HepG2 (cell line): ENCODE measurements at regions not wholly inside any gene's neighbourhood (a gene's known extent, or its start where the extent isn't known, plus 50 kb on each side); places are given as distances from the start of the nearest gene placed in this dataset.
A peak's percentile ranks its signal among the peaks of the same experiment; 100 is the strongest.

Source experiments
- ATAC-seq: fragments of 200-7000 bp; cut with Tn5 transposase; 3 replicates; pipeline ENCODE4 v1.9.1; 2020; ENCODE audit warnings: mild to moderate bottlenecking, moderate library complexity
- BruUV-seq: library from RNA; stranded (reverse); fragments of 400-500 nt; replicated peaks from 2 replicates; lab custom pipeline; 2021; lab: Mats Ljungman, UMichigan
- CTCF ChIA-PET: fragments of 300-600 bp; formaldehyde crosslinking; extraction: SDS; loops from one replicate; lab custom pipeline; 2021; ENCODE audit warnings: low total read pairs, inconsistent platforms, low intra/inter-chr PET ratio; lab: Yijun Ruan, JAX
- POLR2A ChIA-PET: fragments of 350-600 bp; sonication (Branson Sonifier 250); formaldehyde crosslinking; loops from one replicate; lab custom pipeline; 2020; ENCODE audit warnings: antibody characterized with exemption, inconsistent platforms; lab: Yijun Ruan, JAX
- DNase-seq: peaks from one replicate; pipeline ENCODE4 v3.0.0-alpha.2; 2015; ENCODE audit warnings: low spot score
- FAIRE-seq: peaks from 3 replicates; lab custom pipeline; 2011; peaks lifted over from hg19 to GRCh38; lab: Jason Lieb, UNC
- H2AFZ ChIP-seq: one replicate; pipeline ENCODE4 v1.6.1; 2011; ENCODE audit warnings: low read length, inconsistent platforms
- H3K27ac ChIP-seq: fragments of 300-600 bp; 3 replicates; pipeline ENCODE4 v1.8.0; 2011; ENCODE audit warnings: mixed run types, mild to moderate bottlenecking, mixed read lengths, low read length, inconsistent platforms; ENCODE audit not compliant: insufficient read depth; ENCODE audit errors: extremely low read length
- H3K27me3 ChIP-seq, 2 experiments: fragments of 200-600 bp in 1 of 2; 2 replicates in 1 of 2; 3 replicates in 1 of 2; pipeline versions ENCODE4 v1.6.0 to v1.8.0; 2011; ENCODE audit warnings: low read length in 2 of 2, mild to moderate bottlenecking in 2 of 2, moderate library complexity in 2 of 2, inconsistent platforms in 1 of 2; ENCODE audit not compliant: insufficient read depth in 2 of 2, control insufficient read depth in 1 of 2
- H3K36me3 ChIP-seq, 2 experiments: fragments of 200-600 bp in 1 of 2; replicated peaks in 1 of 2; 2 replicates in 1 of 2; 3 replicates in 1 of 2; pipeline versions ENCODE4 v1.5.1 to v1.8.0; 2011; ENCODE audit warnings: low read length in 2 of 2, inconsistent platforms in 1 of 2; ENCODE audit not compliant: insufficient read depth in 2 of 2, control insufficient read depth in 1 of 2
- H3K4me1 ChIP-seq: 2 replicates; pipeline ENCODE4 v1.5.1; 2012; ENCODE audit warnings: low read length, inconsistent platforms; ENCODE audit not compliant: insufficient read depth
- H3K4me2 ChIP-seq: 2 replicates; pipeline ENCODE4 v1.6.0; 2011; ENCODE audit warnings: low read depth, low read length, inconsistent platforms
- H3K4me3 ChIP-seq, 3 experiments: fragments of 200-600 bp in 1 of 3; sonication (generic), shearing (Covaris generic) in 1 of 3; replicated peaks in 1 of 3; 2 replicates each; pipeline ENCODE4 v1.5.1; 2011 to 2016; ENCODE audit warnings: low read length in 3 of 3, inconsistent platforms in 2 of 3, low read depth in 2 of 3, mild to moderate bottlenecking in 2 of 3, control low read depth in 1 of 3, mixed read lengths in 1 of 3; ENCODE audit not compliant: insufficient read depth in 1 of 3
- H3K79me2 ChIP-seq: one replicate; pipeline ENCODE4 v1.6.1; 2011; ENCODE audit warnings: low read length, inconsistent platforms; ENCODE audit not compliant: insufficient read depth
- H3K9ac ChIP-seq: 2 replicates; pipeline ENCODE4 v1.6.0; 2011; ENCODE audit warnings: mild to moderate bottlenecking, low read depth, low read length, inconsistent platforms; ENCODE audit not compliant: insufficient read depth
- H3K9me3 ChIP-seq: 2 replicates; pipeline ENCODE4 v1.5.1; 2012; ENCODE audit warnings: mild to moderate bottlenecking, low read length
- H4K20me1 ChIP-seq: 2 replicates; pipeline ENCODE4 v1.6.0; 2011; ENCODE audit warnings: inconsistent platforms, mild to moderate bottlenecking, low read length, moderate library complexity; ENCODE audit not compliant: insufficient read depth
- FUBP1 ChIP-seq: sonication (generic); formaldehyde crosslinking; IDR thresholded peaks from 2 replicates; pipeline ENCODE4 v1.5.1; 2020; ENCODE audit warnings: missing genetic modification reagents, mild to moderate bottlenecking, borderline replicate concordance
- HMGXB4 ChIP-seq, 2 experiments: sonication (generic) in 1 of 2; formaldehyde crosslinking in 1 of 2; IDR thresholded peaks; 2 replicates each; pipeline versions ENCODE4 v1.4.0 to v1.6.1; 2018 to 2020; ENCODE audit warnings: missing genetic modification reagents in 2 of 2, borderline replicate concordance in 1 of 2, low read depth in 1 of 2, mild to moderate bottlenecking in 1 of 2, missing biosample characterization in 1 of 2
- IRF2 ChIP-seq: IDR thresholded peaks from 2 replicates; pipeline ENCODE4 v1.6.1; 2018; ENCODE audit warnings: missing genetic modification reagents, missing compliant biosample characterization
- ZNF350 ChIP-seq: sonication (generic); formaldehyde crosslinking; IDR thresholded peaks from 2 replicates; pipeline ENCODE4 v1.4.0; 2020; ENCODE audit warnings: mild to moderate bottlenecking, low read depth, missing genetic modification reagents, borderline replicate concordance
- ZNF354B ChIP-seq: sonication (generic); formaldehyde crosslinking; IDR thresholded peaks from 2 replicates; pipeline ENCODE4 v1.8.0; 2022; ENCODE audit warnings: mild to moderate bottlenecking, missing genetic modification reagents
- ZNF614 ChIP-seq: IDR thresholded peaks from 2 replicates; pipeline ENCODE4 v1.6.1; 2018; ENCODE audit warnings: missing biosample characterization, missing genetic modification reagents, inconsistent platforms, borderline replicate concordance
- ZNF639 ChIP-seq: conservative IDR thresholded peaks from 2 replicates; pipeline ENCODE4 v1.6.1; 2018; ENCODE audit warnings: missing genetic modification reagents
- WGBS: methylation state at CpG from one replicate; pipeline ENCODE4 v1.1.6; 2017; ENCODE audit warnings: low lambda C conversion rate; 5-methylcytosine and 5-hydroxymethylcytosine counted together
- in situ Hi-C: cut with HindIII; loops from 2 replicates; pipeline ENCODE4 v1.10.0; 2017; ENCODE audit warnings: low pct_unique_long_range_greater_than_20kb; ENCODE audit not compliant: extremely low pct_ligation_motif_present
- intact Hi-C: fragments of 100-400 bp; cut with micrococcal nuclease; formaldehyde crosslinking; loops from one replicate; pipeline ENCODE4 v1.10.0; 2022; ENCODE audit not compliant: unreplicated experiment
- TF ChIP-seq, protein P1 (sequence below): sonication (generic); formaldehyde crosslinking; conservative IDR thresholded peaks from 2 replicates; pipeline ENCODE4 v1.4.0; 2020; ENCODE audit warnings: missing genetic modification reagents

- DNase-seq = no peak
- in situ Hi-C loops = no loop called here
- 0 out of 2 replicates have a peak overlapping the region, but pooled peaks have one; percentile 15 for H3K4me2 ChIP-seq
- ChIA-PET POLR2A (no interaction called here), CTCF (no interaction called here)
- no peaks in the 10 kb centered on the region for H3K27me3 ChIP-seq
- no peaks in the 10 kb centered on the region for H3K36me3 ChIP-seq
- H3K79me2 ChIP-seq = no peaks in the 10 kb centered on the region
- BruUV-seq = no TSS peak
- H3K4me3 ChIP-seq = no peak overlapping the region
- no peak overlapping the region for H3K9ac ChIP-seq
- H3K9me3 ChIP-seq = peaks cover 33% of the 10 kb centered on the region
- H3K4me1 ChIP-seq = peaks cover 21% of the 10 kb centered on the region
- no peak for FAIRE-seq
- no peak overlapping the region for H3K27ac ChIP-seq
- WGBS = 27% methylated on average over 5 of the region's 5 CpGs
- no peak for ATAC-seq
- no peaks in the 10 kb centered on the region for H4K20me1 ChIP-seq
- TF ChIP-seq ZNF639 (CRISPR knock-in tag) (no peak), HMGXB4 (CRISPR knock-in tag; IDR thresholded peaks at IDR 0.05; ENCODE audit: borderline replicate concordance in 1 of 2, low read depth in 1 of 2) (no peak), FUBP1 (CRISPR knock-in tag) (no peak), ZNF614 (CRISPR knock-in tag) (no peak), ZNF350 (CRISPR knock-in tag) (no peak), ZNF354B (CRISPR knock-in tag) (no peak), IRF2 (no peak)
- TF ChIP-seq, protein P1, sequence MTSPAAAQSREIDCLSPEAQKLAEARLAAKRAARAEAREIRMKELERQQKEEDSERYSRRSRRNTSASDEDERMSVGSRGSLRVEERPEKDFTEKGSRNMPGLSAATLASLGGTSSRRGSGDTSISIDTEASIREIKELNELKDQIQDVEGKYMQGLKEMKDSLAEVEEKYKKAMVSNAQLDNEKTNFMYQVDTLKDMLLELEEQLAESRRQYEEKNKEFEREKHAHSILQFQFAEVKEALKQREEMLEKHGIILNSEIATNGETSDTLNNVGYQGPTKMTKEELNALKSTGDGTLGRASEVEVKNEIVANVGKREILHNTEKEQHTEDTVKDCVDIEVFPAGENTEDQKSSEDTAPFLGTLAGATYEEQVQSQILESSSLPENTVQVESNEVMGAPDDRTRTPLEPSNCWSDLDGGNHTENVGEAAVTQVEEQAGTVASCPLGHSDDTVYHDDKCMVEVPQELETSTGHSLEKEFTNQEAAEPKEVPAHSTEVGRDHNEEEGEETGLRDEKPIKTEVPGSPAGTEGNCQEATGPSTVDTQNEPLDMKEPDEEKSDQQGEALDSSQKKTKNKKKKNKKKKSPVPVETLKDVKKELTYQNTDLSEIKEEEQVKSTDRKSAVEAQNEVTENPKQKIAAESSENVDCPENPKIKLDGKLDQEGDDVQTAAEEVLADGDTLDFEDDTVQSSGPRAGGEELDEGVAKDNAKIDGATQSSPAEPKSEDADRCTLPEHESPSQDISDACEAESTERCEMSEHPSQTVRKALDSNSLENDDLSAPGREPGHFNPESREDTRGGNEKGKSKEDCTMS (CRISPR knock-in tag) = no peak
- H2AFZ ChIP-seq = no peak overlapping the region
- intact Hi-C loops = no loop called here
Measured at GRCh38 chr13:110097013-110097412, 209.9 kb downstream of the COL4A1 start.
